CD14-positive monocyte (primary cell): ENCODE measurements at regions not wholly inside any gene's neighbourhood (a gene's known extent, or its start where the extent isn't known, plus 50 kb on each side); places are given as distances from the start of the nearest gene placed in this dataset.

Experiments
- DNase-seq, 3 donors: peaks; one replicate each; pipeline ENCODE4 v3.0.0-alpha.2; 2011 to 2022
- H2AFZ ChIP-seq: 2 replicates; pipeline ENCODE4 v1.6.0; 2012; ENCODE audit warnings: mild to moderate bottlenecking, low read depth, low read length, inconsistent platforms; ENCODE audit not compliant: insufficient read depth, poor library complexity, severe bottlenecking
- H3K27ac ChIP-seq, 2 donors: 1 replicate in 1 of 2; 2 replicates in 1 of 2; pipeline ENCODE4 v1.5.1; 2012 to 2013; ENCODE audit warnings: low read length in 2 of 2, control low read depth in 1 of 2, inconsistent platforms in 1 of 2, low read depth in 1 of 2, mild to moderate bottlenecking in 1 of 2
- H3K27me3 ChIP-seq, 2 donors: one replicate each; pipeline versions ENCODE4 v1.6.0 to v1.6.1; 2011 to 2013; ENCODE audit warnings: low read length in 2 of 2; ENCODE audit not compliant: control insufficient read depth in 2 of 2, insufficient read depth in 2 of 2
- H3K36me3 ChIP-seq, 2 donors: replicated peaks in 1 of 2; 1 replicate in 1 of 2; 2 replicates in 1 of 2; pipeline versions ENCODE4 v1.5.1 to v1.6.1; 2012 to 2013; ENCODE audit warnings: low read length in 2 of 2, control low read depth in 1 of 2, inconsistent platforms in 1 of 2, mild to moderate bottlenecking in 1 of 2; ENCODE audit not compliant: insufficient read depth in 2 of 2, control insufficient read depth in 1 of 2
- H3K4me1 ChIP-seq, 2 donors: 1 replicate in 1 of 2; 2 replicates in 1 of 2; pipeline versions ENCODE4 v1.5.1 to v1.6.1; 2012 to 2013; ENCODE audit warnings: low read length in 2 of 2, control low read depth in 1 of 2, inconsistent platforms in 1 of 2, mild to moderate bottlenecking in 1 of 2, moderate library complexity in 1 of 2; ENCODE audit not compliant: insufficient read depth in 2 of 2, control insufficient read depth in 1 of 2
- H3K4me2 ChIP-seq: replicated peaks from 2 replicates; pipeline ENCODE3; 2012; ENCODE audit warnings: low read length, moderate library complexity, mild to moderate bottlenecking; ENCODE audit not compliant: poor library complexity, severe bottlenecking; ENCODE audit errors: extremely low read depth
- H3K4me3 ChIP-seq, 3 experiments: fragments of 200-600 bp in 1 of 3; sonication (generic) in 1 of 3; replicated peaks in 1 of 3; 1 replicate in 2 of 3; 2 replicates in 1 of 3; pipeline ENCODE4 v1.5.1; 2011 to 2013; ENCODE audit warnings: low read length in 3 of 3, mild to moderate bottlenecking in 3 of 3, control low read depth in 2 of 3, low read depth in 2 of 3, inconsistent platforms in 1 of 3, moderate library complexity in 1 of 3
- H3K79me2 ChIP-seq: 2 replicates; pipeline ENCODE4 v1.6.0; 2012; ENCODE audit warnings: mild to moderate bottlenecking, control low read depth, inconsistent platforms, low read length, moderate library complexity; ENCODE audit not compliant: insufficient read depth
- H3K9ac ChIP-seq: 2 replicates; pipeline ENCODE4 v1.6.0; 2017; ENCODE audit warnings: low read length, mild to moderate bottlenecking; ENCODE audit not compliant: insufficient read depth, poor library complexity, severe bottlenecking
- H3K9me3 ChIP-seq, 2 donors: replicated peaks in 1 of 2; 1 replicate in 1 of 2; 2 replicates in 1 of 2; pipeline versions ENCODE4 v1.5.1 to v1.6.1; 2012 to 2013; ENCODE audit warnings: low read length in 2 of 2, control low read depth in 1 of 2; ENCODE audit not compliant: control insufficient read depth in 1 of 2, insufficient read depth in 1 of 2
- H4K20me1 ChIP-seq: 2 replicates; pipeline ENCODE4 v1.6.0; 2012; ENCODE audit warnings: mild to moderate bottlenecking, low read length, control low read depth, moderate library complexity; ENCODE audit not compliant: insufficient read depth
- H3K27ac Mint-ChIP-seq, 7 donors: one replicate each; pipeline ENCODE4 v1.8.0; 2020; ENCODE audit warnings: mild to moderate bottlenecking in 7 of 7, mixed read lengths in 7 of 7, moderate library complexity in 6 of 7, inconsistent platforms in 2 of 7
- H3K27me3 Mint-ChIP-seq, 3 donors: one replicate each; pipeline ENCODE4 v1.8.0; 2021 to 2022; ENCODE audit warnings: low read depth in 3 of 3, mild to moderate bottlenecking in 3 of 3, mixed read lengths in 3 of 3, moderate library complexity in 3 of 3, inconsistent platforms in 1 of 3
- H3K36me3 Mint-ChIP-seq, 2 donors: one replicate each; pipeline ENCODE4 v1.8.0; 2020; ENCODE audit warnings: mixed read lengths in 2 of 2, inconsistent platforms in 1 of 2, mild to moderate bottlenecking in 1 of 2
- H3K4me1 Mint-ChIP-seq: one replicate; pipeline ENCODE4 v1.8.0; 2020; ENCODE audit warnings: mild to moderate bottlenecking, mixed read lengths
- H3K4me3 Mint-ChIP-seq, 2 donors: one replicate each; pipeline ENCODE4 v1.8.0; 2020; ENCODE audit warnings: mild to moderate bottlenecking in 2 of 2, mixed read lengths in 2 of 2, moderate library complexity in 1 of 2
- H3K9me3 Mint-ChIP-seq, 7 donors: one replicate each; pipeline ENCODE4 v1.8.0; 2020 to 2022; ENCODE audit warnings: mixed read lengths in 7 of 7, mild to moderate bottlenecking in 6 of 7, moderate library complexity in 6 of 7, inconsistent platforms in 2 of 7
- CTCF ChIP-seq: fragments of 200-600 bp; IDR thresholded peaks from one replicate; pipeline ENCODE4 v1.8.0; 2022; ENCODE audit warnings: antibody characterized with exemption, mild to moderate bottlenecking
- WGBS: methylation state at CpG from one replicate; pipeline ENCODE4 v1.1.5; 2013; ENCODE audit warnings: missing lambda C conversion rate; ENCODE audit not compliant: insufficient coverage; 5-methylcytosine and 5-hydroxymethylcytosine counted together
- intact Hi-C, 2 donors: fragments of 100-400 bp; cut with micrococcal nuclease; formaldehyde crosslinking; loops; one replicate each; pipeline versions ENCODE4 v1.15.0 to v1.15.1; 2023

DNA sequence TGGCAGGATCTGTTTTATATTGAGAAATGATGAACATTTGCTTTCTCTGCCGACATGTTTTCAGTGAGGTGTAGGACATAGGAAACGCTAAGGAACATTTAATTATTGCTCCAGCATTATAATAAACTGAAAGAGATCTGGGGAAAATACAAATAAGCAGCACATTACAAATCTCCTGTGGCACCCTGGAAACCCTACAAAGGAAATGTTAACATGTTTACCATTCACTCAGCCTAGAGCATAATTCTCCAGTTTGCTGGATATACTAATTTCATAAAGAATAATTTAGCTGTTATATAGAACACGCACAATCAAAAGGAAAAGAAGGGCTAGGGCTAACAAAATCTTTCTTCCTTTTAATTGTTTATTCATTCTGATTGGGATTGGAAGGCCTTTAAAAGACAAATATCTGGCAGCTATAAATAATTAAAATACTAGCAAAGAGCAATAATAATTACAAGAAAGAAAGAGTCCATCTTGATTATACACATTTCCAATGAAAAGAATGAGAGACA, 299.4 kb downstream of the CRPPA start:
- no peaks in the 10 kb centered on the region for H3K4me1 Mint-ChIP-seq
- TF ChIP-seq CTCF: no peak
- H3K36me3 ChIP-seq: no peaks in the 10 kb centered on the region
- H2AFZ ChIP-seq: no peak overlapping the region
- peaks cover 0 to 8% of the 10 kb centered on the region in 2 donors for H3K9me3 ChIP-seq
- H3K36me3 Mint-ChIP-seq: no peaks in the 10 kb centered on the region
- H3K27me3 Mint-ChIP-seq: no peaks in the 10 kb centered on the region
- no peak overlapping the region for H3K27ac Mint-ChIP-seq
- no peaks in the 10 kb centered on the region for H3K27me3 ChIP-seq
- intact Hi-C loops: no loop called here
- DNase-seq: no peak
- no CpG with 5 or more reads among the region's 3 CpGs for WGBS
- H3K4me2 ChIP-seq: no peak overlapping the region
- no peak overlapping the region for H3K4me3 ChIP-seq
- no peak overlapping the region for H3K9ac ChIP-seq
- no peak overlapping the region for H3K4me3 Mint-ChIP-seq
- no peaks in the 10 kb centered on the region for H4K20me1 ChIP-seq
- H3K79me2 ChIP-seq: no peaks in the 10 kb centered on the region
- peaks cover 0 to 6% (median 3%) of the 10 kb centered on the region in 7 donors for H3K9me3 Mint-ChIP-seq
- H3K4me1 ChIP-seq: no peaks in the 10 kb centered on the region
- H3K27ac ChIP-seq: no peak overlapping the region

GRCh38 chr7:16115374-16115773, 306.0 kb downstream of the CRPPA start:
- H2AFZ ChIP-seq: no peak overlapping the region
- H3K4me2 ChIP-seq: no peak overlapping the region
- H3K27ac ChIP-seq: no peak overlapping the region
- no peak overlapping the region for H3K4me3 Mint-ChIP-seq
- H3K9me3 ChIP-seq: peaks cover 0 to 10% of the 10 kb centered on the region in 2 donors
- H3K36me3 ChIP-seq: no peaks in the 10 kb centered on the region
- no CpG with 5 or more reads among the region's 2 CpGs for WGBS
- no peaks in the 10 kb centered on the region for H3K4me1 Mint-ChIP-seq
- no peaks in the 10 kb centered on the region for H3K79me2 ChIP-seq
- DNase-seq: no peak
- H3K27me3 Mint-ChIP-seq: peaks cover 0 to 2% (median 0%) of the 10 kb centered on the region in 3 donors
- H4K20me1 ChIP-seq: no peaks in the 10 kb centered on the region
- no peaks in the 10 kb centered on the region for H3K36me3 Mint-ChIP-seq
- H3K4me3 ChIP-seq: no peak overlapping the region
- peaks cover 0 to 10% (median 3%) of the 10 kb centered on the region in 7 donors for H3K9me3 Mint-ChIP-seq
- H3K27me3 ChIP-seq: no peaks in the 10 kb centered on the region
- intact Hi-C loops: no loop called here
- TF ChIP-seq CTCF: no peak
- no peak overlapping the region for H3K27ac Mint-ChIP-seq
- no peak overlapping the region for H3K9ac ChIP-seq
- no peaks in the 10 kb centered on the region for H3K4me1 ChIP-seq
